ENCODE measurements at regions not wholly inside any gene's neighbourhood (a gene's known extent, or its start where the extent isn't known, plus 50 kb on each side); places are given as distances from the start of the nearest gene placed in this dataset.
"Not testable (repeated sequence)": the region's sequence is repeated elsewhere in the genome, so short reads cannot be mapped to it uniquely, and the experiment has no call there.

- Mint-ChIP-seq H3K27me3 (no peaks in the 10 kb centered on the region), H3K36me3 (no peaks in the 10 kb centered on the region), H3K27ac (no peak overlapping the region), H3K9me3 (no peaks in the 10 kb centered on the region), H3K4me3 (no peak overlapping the region), H3K4me1 (no peaks in the 10 kb centered on the region)
- no peak for ATAC-seq
Measured at GRCh38 chr4:133588306-133588705, 439.2 kb downstream of the PCDH10 start.

- Mint-ChIP-seq H3K4me3 (no peak overlapping the region), H3K27me3 (no peaks in the 10 kb centered on the region)
Measured at GRCh38 chr4:133585323-133585722, 436.2 kb downstream of the PCDH10 start.

GRCh38 chr4:133584714-133585113 is 435.6 kb downstream of the PCDH10 start:
- Mint-ChIP-seq H3K4me3 (no peak overlapping the region), H3K27me3 (no peaks in the 10 kb centered on the region), H3K27ac (no peak overlapping the region), H3K36me3 (no peaks in the 10 kb centered on the region), H3K9me3 (no peaks in the 10 kb centered on the region), H3K4me1 (no peaks in the 10 kb centered on the region)
- no peak for ATAC-seq

More at GRCh38 chr4:133585323-133585722, 436.2 kb downstream of the PCDH10 start:
- Mint-ChIP-seq H3K9me3 (no peaks in the 10 kb centered on the region), H3K4me1 (no peaks in the 10 kb centered on the region), H3K36me3 (no peaks in the 10 kb centered on the region), H3K27ac (no peak overlapping the region)
- no peak for ATAC-seq

- Mint-ChIP-seq H3K4me3 (no peak overlapping the region), H3K36me3 (no peaks in the 10 kb centered on the region), H3K27me3 (no peaks in the 10 kb centered on the region), H3K4me1 (no peaks in the 10 kb centered on the region), H3K27ac (no peak overlapping the region), H3K9me3 (no peaks in the 10 kb centered on the region)
- ATAC-seq: no peak
Measured at GRCh38 chr4:133581996-133582619, 433.0 kb downstream of the PCDH10 start.

GRCh38 chr4:133574248-133574647 is 425.2 kb downstream of the PCDH10 start:
- H3K27me3 Mint-ChIP-seq: no peaks in the 10 kb centered on the region
- no peak overlapping the region for H3K4me3 Mint-ChIP-seq
- no peaks in the 10 kb centered on the region for H3K4me1 Mint-ChIP-seq
- no peaks in the 10 kb centered on the region for H3K9me3 Mint-ChIP-seq
- no peak overlapping the region for H3K27ac Mint-ChIP-seq
- ATAC-seq: no peak
- no peaks in the 10 kb centered on the region for H3K36me3 Mint-ChIP-seq

- H3K36me3 Mint-ChIP-seq: no peaks in the 10 kb centered on the region
- H3K27me3 Mint-ChIP-seq: no peaks in the 10 kb centered on the region
- H3K4me1 Mint-ChIP-seq: no peaks in the 10 kb centered on the region
- no peak overlapping the region for H3K4me3 Mint-ChIP-seq
- no peak overlapping the region for H3K27ac Mint-ChIP-seq
- no peak for ATAC-seq
- H3K9me3 Mint-ChIP-seq: peaks cover 3% of the 10 kb centered on the region
Measured at GRCh38 chr4:133565379-133565778, 416.3 kb downstream of the PCDH10 start.

GRCh38 chr4:133559987-133560386 is 410.9 kb downstream of the PCDH10 start:
- Mint-ChIP-seq H3K9me3 (peaks cover 3% of the 10 kb centered on the region), H3K4me1 (no peaks in the 10 kb centered on the region), H3K27ac (no peak overlapping the region), H3K36me3 (no peaks in the 10 kb centered on the region), H3K4me3 (no peak overlapping the region), H3K27me3 (no peaks in the 10 kb centered on the region)
- ATAC-seq: peak; percentile 54

- Mint-ChIP-seq H3K27me3 (no peaks in the 10 kb centered on the region), H3K36me3 (no peaks in the 10 kb centered on the region), H3K27ac (no peak overlapping the region), H3K9me3 (no peaks in the 10 kb centered on the region), H3K4me3 (no peak overlapping the region), H3K4me1 (no peaks in the 10 kb centered on the region)
- ATAC-seq: no peak
Measured at GRCh38 chr4:133555671-133556070, 406.6 kb downstream of the PCDH10 start.

GRCh38 chr4:133550436-133550835 is 401.3 kb downstream of the PCDH10 start:
- no peak overlapping the region for H3K27ac Mint-ChIP-seq
- no peak for ATAC-seq
- H3K27me3 Mint-ChIP-seq: no peaks in the 10 kb centered on the region
- H3K9me3 Mint-ChIP-seq: no peaks in the 10 kb centered on the region
- no peak overlapping the region for H3K4me3 Mint-ChIP-seq
- H3K36me3 Mint-ChIP-seq: no peaks in the 10 kb centered on the region
- H3K4me1 Mint-ChIP-seq: no peaks in the 10 kb centered on the region

- Mint-ChIP-seq H3K36me3 (no peaks in the 10 kb centered on the region), H3K4me1 (no peaks in the 10 kb centered on the region), H3K4me3 (no peak overlapping the region), H3K27ac (no peak overlapping the region), H3K9me3 (peaks cover 4% of the 10 kb centered on the region), H3K27me3 (no peaks in the 10 kb centered on the region)
- ATAC-seq: no peak
Measured at GRCh38 chr4:133544097-133544496, 395.0 kb downstream of the PCDH10 start.

GRCh38 chr4:133537780-133538281 is 388.7 kb downstream of the PCDH10 start:
- no peak for ATAC-seq
- H3K9me3 Mint-ChIP-seq: peaks cover 5% of the 10 kb centered on the region
- H3K36me3 Mint-ChIP-seq: no peaks in the 10 kb centered on the region
- H3K4me1 Mint-ChIP-seq: no peaks in the 10 kb centered on the region
- no peak overlapping the region for H3K4me3 Mint-ChIP-seq
- no peaks in the 10 kb centered on the region for H3K27me3 Mint-ChIP-seq
- H3K27ac Mint-ChIP-seq: no peak overlapping the region

- not testable (repeated sequence) for H3K27me3 Mint-ChIP-seq, H3K36me3 Mint-ChIP-seq, ATAC-seq, H3K27ac Mint-ChIP-seq, H3K4me3 Mint-ChIP-seq, H3K4me1 Mint-ChIP-seq
- peaks cover 13% of the 10 kb centered on the region for H3K9me3 Mint-ChIP-seq
Measured at GRCh38 chr4:133534224-133534623, 385.1 kb downstream of the PCDH10 start.

GRCh38 chr4:133524369-133524768 is 375.3 kb downstream of the PCDH10 start:
- no peaks in the 10 kb centered on the region for H3K4me1 Mint-ChIP-seq
- ATAC-seq: no peak
- no peak overlapping the region for H3K4me3 Mint-ChIP-seq
- no peaks in the 10 kb centered on the region for H3K36me3 Mint-ChIP-seq
- H3K27ac Mint-ChIP-seq: no peak overlapping the region
- peaks cover 3% of the 10 kb centered on the region for H3K9me3 Mint-ChIP-seq
- no peaks in the 10 kb centered on the region for H3K27me3 Mint-ChIP-seq

- H3K9me3 Mint-ChIP-seq: peaks cover 12% of the 10 kb centered on the region
- no peak for ATAC-seq
- no peaks in the 10 kb centered on the region for H3K27me3 Mint-ChIP-seq
- H3K27ac Mint-ChIP-seq: no peak overlapping the region
- no peaks in the 10 kb centered on the region for H3K36me3 Mint-ChIP-seq
- H3K4me1 Mint-ChIP-seq: no peaks in the 10 kb centered on the region
- no peak overlapping the region for H3K4me3 Mint-ChIP-seq
Measured at GRCh38 chr4:133513901-133514300, 364.8 kb downstream of the PCDH10 start.

- Mint-ChIP-seq H3K27ac (no peak overlapping the region), H3K36me3 (no peaks in the 10 kb centered on the region), H3K4me1 (no peaks in the 10 kb centered on the region), H3K4me3 (no peak overlapping the region), H3K9me3 (peaks cover 3% of the 10 kb centered on the region), H3K27me3 (no peaks in the 10 kb centered on the region)
- no peak for ATAC-seq
Measured at GRCh38 chr4:133498149-133498548, 349.1 kb downstream of the PCDH10 start.

GRCh38 chr4:133493776-133494175 is 344.7 kb downstream of the PCDH10 start:
- Mint-ChIP-seq H3K27ac (no peak overlapping the region), H3K27me3 (no peaks in the 10 kb centered on the region), H3K4me3 (no peak overlapping the region), H3K9me3 (peaks cover 7% of the 10 kb centered on the region), H3K36me3 (no peaks in the 10 kb centered on the region), H3K4me1 (no peaks in the 10 kb centered on the region)
- no peak for ATAC-seq
